GDM1 (cell line): ENCODE measurements at regions not wholly inside any gene's neighbourhood (a gene's known extent, or its start where the extent isn't known, plus 50 kb on each side); places are given as distances from the start of the nearest gene placed in this dataset.

Source experiments
- DNase-seq: peaks from one replicate; lab custom pipeline; 2025; lab: John Stamatoyannopoulos, UW

- DNase-seq = no peak
Measured at GRCh38 chr17:74017466-74017865, 186.0 kb upstream of the RPL38 start.

GRCh38 chr17:74018115-74018514 is 185.4 kb upstream of the RPL38 start:
- DNase-seq = no peak

DNA sequence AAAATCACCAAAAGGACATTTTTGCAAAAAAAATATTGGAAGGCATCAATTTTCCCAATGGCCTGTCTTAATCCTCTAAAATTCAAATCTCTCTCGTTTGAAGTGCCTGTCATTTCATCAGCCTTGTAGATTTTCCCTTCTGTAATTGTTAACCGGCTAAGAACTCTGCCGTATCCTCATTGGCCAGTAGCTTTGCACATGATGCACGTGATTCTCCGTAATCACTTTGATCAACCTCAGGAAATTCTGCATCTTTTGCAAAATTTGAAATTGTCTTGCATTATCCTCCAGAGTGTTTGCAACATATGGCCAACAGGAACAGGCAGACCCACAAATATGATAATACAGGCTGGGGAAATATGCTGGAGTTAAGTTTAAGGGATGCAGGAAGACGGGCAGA is 184.2 kb upstream of the RPL38 start:
- DNase-seq = no peak

DNA sequence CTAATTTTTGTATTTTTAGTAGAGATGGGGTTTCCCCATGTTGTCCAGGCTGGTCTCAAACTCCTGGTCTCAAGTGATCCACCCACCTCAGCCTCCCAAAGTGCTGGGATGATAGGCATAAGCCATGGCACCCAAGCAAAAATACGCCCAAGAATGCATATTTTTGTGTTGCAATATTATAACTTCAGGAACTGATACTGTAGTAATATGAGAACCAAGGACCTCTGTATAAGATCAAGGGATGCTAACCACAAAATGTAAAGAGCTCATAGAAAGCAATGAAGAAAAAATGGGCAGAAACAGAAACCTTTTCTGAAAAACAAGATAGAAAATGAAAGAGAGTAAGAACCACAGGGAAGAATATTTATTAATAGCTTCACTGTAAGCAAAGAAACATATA is 183.6 kb upstream of the RPL38 start:
- DNase-seq = no peak

- no peak for DNase-seq
Measured at GRCh38 chr17:74020522-74020921, 183.0 kb upstream of the RPL38 start.

- no peak for DNase-seq
Measured at GRCh38 chr17:74024871-74025531, 178.5 kb upstream of the RPL38 start.

DNA sequence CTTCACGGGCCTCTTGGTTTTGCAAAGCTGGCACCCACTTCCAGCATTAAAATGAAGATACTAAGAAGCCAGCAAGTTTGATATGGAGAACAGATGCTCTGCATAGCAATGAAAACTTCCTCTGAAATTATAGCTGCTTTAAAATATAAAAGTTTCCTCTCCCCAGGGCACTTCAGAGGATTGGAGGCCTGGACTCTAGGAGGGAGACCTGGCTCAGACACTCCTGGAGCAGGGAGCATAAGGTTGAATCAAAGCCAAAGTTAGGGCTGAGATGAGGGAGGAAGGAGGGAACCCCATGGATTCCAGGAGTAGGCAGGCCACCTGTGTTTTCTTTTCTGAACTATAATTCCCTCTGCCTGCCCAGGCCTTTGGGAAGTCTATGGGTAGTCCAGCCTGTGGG is 176.0 kb upstream of the RPL38 start:
- DNase-seq = no peak

DNA sequence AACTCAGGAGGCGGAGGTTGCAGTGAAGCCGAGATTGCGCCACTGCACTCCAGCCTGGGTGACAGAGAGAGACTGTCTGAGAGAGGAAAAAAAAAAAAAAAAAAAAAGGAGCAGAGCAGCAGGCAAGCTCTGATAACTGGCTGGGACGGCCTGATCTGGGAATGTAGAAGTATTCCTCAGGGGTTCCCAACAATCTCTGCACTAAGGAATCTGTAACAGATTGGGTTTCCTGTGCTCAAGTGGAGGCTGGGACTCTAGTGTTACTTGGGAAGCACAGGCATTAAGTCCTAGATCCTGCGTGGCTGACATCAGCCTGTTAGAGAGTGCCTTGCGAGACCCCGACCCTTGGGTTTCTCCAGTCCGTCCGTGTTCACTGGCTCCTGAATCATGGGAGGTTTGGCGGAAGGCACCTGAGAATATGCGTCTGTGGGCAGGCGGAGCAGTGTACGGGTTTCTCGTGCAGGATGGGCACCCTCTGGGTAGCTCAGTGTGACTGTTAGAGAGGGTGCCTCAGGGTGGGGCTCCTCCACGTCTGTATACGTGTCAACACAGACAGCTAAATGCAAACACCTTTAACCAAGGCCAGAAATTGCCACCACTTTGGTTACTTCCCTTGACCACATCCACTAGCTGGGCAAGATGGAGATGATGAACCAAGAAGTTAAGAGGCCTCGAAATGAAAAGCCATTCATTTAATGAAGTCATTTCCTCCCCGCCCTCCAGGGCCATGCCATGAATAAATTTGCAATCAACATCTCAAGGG is 174.9 kb upstream of the RPL38 start:
- no peak for DNase-seq

- DNase-seq = no peak
Measured at GRCh38 chr17:74031316-74032090, 172.0 kb upstream of the RPL38 start.

GRCh38 chr17:74032222-74032621 is 171.3 kb upstream of the RPL38 start:
- DNase-seq = no peak

- no peak for DNase-seq
Measured at GRCh38 chr17:74037320-74037719, 166.2 kb upstream of the RPL38 start.

GRCh38 chr17:74040291-74040690 is 163.2 kb upstream of the RPL38 start:
- no peak for DNase-seq

DNA sequence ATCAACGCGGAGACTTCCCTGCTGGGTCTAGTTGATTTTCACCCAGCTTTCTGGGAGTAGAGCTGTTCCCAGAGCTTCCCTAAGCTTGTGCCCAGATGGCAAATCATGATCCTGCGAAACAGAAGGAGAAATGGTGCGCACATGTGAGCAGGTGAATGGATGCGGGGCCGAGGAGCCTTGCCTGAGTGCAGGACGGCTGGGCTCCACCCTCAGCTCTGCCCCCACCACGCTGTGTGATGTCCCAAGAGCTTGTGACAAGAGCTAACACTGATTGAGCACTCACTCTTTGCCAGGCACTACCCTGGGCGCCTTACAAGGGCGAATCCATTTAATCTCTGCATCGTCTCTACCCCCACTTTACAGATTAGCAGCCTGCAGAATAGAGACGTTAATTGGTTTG is 162.7 kb upstream of the RPL38 start:
- no peak for DNase-seq

- no peak for DNase-seq
Measured at GRCh38 chr17:74041869-74042640, 161.4 kb upstream of the RPL38 start.

GRCh38 chr17:74042744-74043486 is 160.6 kb upstream of the RPL38 start:
- DNase-seq = peak; percentile 29

GRCh38 chr17:74043976-74044375 is 159.5 kb upstream of the RPL38 start:
- no peak for DNase-seq

DNA sequence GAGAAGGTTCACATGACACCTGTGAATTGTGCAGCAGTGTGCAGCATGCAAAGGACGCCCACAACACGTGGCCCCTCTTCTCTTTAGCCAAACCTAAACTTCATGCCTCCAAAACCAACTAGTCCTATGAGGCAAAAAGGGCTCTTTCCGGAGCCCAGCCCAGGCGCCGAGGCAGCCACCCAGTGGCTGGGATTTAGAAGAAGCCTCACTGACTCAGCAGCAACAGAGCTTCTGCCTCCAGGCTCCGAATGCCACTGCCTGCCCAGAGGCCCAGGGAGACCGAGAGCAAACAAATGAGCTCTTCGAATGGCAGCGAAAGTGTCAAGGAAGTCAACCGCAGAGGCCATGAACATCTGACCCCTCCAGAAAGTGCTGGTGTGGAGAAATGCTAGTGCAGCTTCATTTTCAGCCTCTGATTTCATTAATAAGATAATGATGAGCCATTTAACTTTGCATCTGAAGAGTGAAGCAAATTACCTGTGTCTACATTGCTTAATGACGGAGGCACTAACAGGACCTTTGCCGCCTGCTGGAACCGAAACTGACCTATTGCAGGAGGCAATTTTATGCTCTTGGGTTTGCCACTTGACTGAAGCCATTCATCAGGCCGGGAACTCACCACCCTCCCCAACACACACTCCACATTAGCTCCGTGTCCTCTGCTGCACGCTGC is 157.7 kb upstream of the RPL38 start:
- no peak for DNase-seq

GRCh38 chr17:74049167-74049966 is 154.1 kb upstream of the RPL38 start:
- no peak for DNase-seq

DNA sequence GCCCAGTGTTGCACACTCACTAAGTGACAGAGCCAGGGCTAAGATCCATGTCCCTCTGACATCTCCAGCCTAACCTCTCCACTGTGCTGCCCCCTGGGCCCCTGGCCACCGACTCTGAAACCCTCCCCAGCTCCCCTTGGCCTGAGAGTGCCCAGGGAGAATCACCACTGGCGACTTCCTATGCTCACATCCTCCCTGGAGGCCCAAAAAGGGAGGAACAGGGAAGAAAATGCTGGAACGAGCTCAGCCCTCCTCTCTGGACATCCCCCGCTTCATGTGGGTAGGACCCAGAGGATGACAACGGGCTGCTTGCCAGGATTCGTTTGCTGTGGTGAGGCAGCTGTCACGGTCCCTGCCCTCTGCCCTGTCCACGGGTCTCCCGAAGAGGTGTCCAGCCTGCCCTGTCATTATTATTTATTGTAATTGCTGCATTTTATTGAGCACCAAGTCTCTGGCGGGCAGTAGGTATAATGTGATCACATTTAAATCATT is 153.5 kb upstream of the RPL38 start:
- DNase-seq = no peak

- no peak for DNase-seq
Measured at GRCh38 chr17:74051348-74051747, 152.1 kb upstream of the RPL38 start.
